Caco-2 (cell line): ENCODE measurements at regions not wholly inside any gene's neighbourhood (a gene's known extent, or its start where the extent isn't known, plus 50 kb on each side); places are given as distances from the start of the nearest gene placed in this dataset.
"Not testable (repeated sequence)": the region's sequence is repeated elsewhere in the genome, so short reads cannot be mapped to it uniquely, and the experiment has no call there.

ENCODE experiments used
- BruUV-seq: library from RNA; stranded (reverse); fragments of 400-500 nt; replicated peaks from 2 replicates; lab custom pipeline; 2021; lab: Mats Ljungman, UMichigan
- CTCF ChIA-PET: fragments of 300-600 bp; sonication (Branson Sonifier 250); formaldehyde crosslinking; loops from one replicate; lab custom pipeline; 2022; ENCODE audit warnings: antibody characterized with exemption; lab: Charles Lee
- POLR2A ChIA-PET: fragments of 300-600 bp; sonication (Branson Sonifier 250); formaldehyde crosslinking; loops from one replicate; lab custom pipeline; 2022; ENCODE audit warnings: antibody characterized with exemption; lab: Charles Lee
- DNase-seq, 2 experiments: peaks; one replicate each; pipeline versions ENCODE4 v3.0.0 to v3.0.0-alpha.2; 2020 to 2022
- H3K27me3 ChIP-seq: replicated peaks from 2 replicates; pipeline ENCODE4 v1.6.0; 2011; ENCODE audit warnings: low read length; ENCODE audit not compliant: control insufficient read depth, insufficient read depth
- H3K36me3 ChIP-seq: 2 replicates; pipeline ENCODE4 v1.5.1; 2011; ENCODE audit warnings: low read length; ENCODE audit not compliant: control insufficient read depth, insufficient read depth
- H3K4me1 ChIP-seq: fragments of 250-450 bp; sonication (Bioruptor Pico); 2 replicates; pipeline ENCODE4 v1.5.1; 2020; ENCODE audit warnings: mild to moderate bottlenecking
- H3K4me3 ChIP-seq: 2 replicates; pipeline ENCODE4 v1.5.1; 2011; ENCODE audit warnings: low read depth, mild to moderate bottlenecking, control low read depth, low read length
- H3K9me3 ChIP-seq: fragments of 250-450 bp; sonication (Bioruptor Pico); 2 replicates; pipeline ENCODE4 v1.5.1; 2020; ENCODE audit warnings: mild to moderate bottlenecking, moderate library complexity
- H3K27ac Mint-ChIP-seq: one replicate; pipeline ENCODE4 v1.8.0; 2022; ENCODE audit warnings: mixed read lengths; ENCODE audit not compliant: unreplicated experiment
- H3K27me3 Mint-ChIP-seq: one replicate; pipeline ENCODE4 v1.8.0; 2022; ENCODE audit warnings: mixed read lengths; ENCODE audit not compliant: insufficient read depth, unreplicated experiment
- H3K36me3 Mint-ChIP-seq: one replicate; pipeline ENCODE4 v1.8.0; 2022; ENCODE audit warnings: mild to moderate bottlenecking, mixed read lengths; ENCODE audit not compliant: insufficient read depth, unreplicated experiment
- H3K4me1 Mint-ChIP-seq: one replicate; pipeline ENCODE4 v1.8.0; 2022; ENCODE audit warnings: low read depth, mixed read lengths; ENCODE audit not compliant: unreplicated experiment
- H3K4me3 Mint-ChIP-seq: one replicate; pipeline ENCODE4 v1.8.0; 2022; ENCODE audit warnings: mild to moderate bottlenecking, moderate library complexity, mixed read lengths; ENCODE audit not compliant: unreplicated experiment
- H3K9me3 Mint-ChIP-seq: one replicate; pipeline ENCODE4 v1.8.0; 2022; ENCODE audit warnings: mixed read lengths; ENCODE audit not compliant: unreplicated experiment
- CTCF ChIP-seq, 2 experiments: fragments of 200-600 bp in 1 of 2; IDR thresholded peaks; 1 replicate in 1 of 2; 2 replicates in 1 of 2; pipeline versions ENCODE4 v1.5.1 to v1.8.0; 2011 to 2022; ENCODE audit warnings: antibody characterized with exemption in 1 of 2, control low read depth in 1 of 2, inconsistent platforms in 1 of 2, low read depth in 1 of 2, low read length in 1 of 2, mild to moderate bottlenecking in 1 of 2, moderate library complexity in 1 of 2; ENCODE audit not compliant: insufficient read depth in 1 of 2, severe bottlenecking in 1 of 2, unreplicated experiment in 1 of 2
- intact Hi-C: fragments of 100-400 bp; cut with micrococcal nuclease; formaldehyde crosslinking; loops from one replicate; pipeline ENCODE4 v1.10.0; 2022; ENCODE audit not compliant: unreplicated experiment

- Mint-ChIP-seq H3K27me3 (peaks cover 9% of the 10 kb centered on the region), H3K27ac (no peak overlapping the region), H3K36me3 (no peaks in the 10 kb centered on the region), H3K4me1 (no peaks in the 10 kb centered on the region), H3K4me3 (no peak overlapping the region), H3K9me3 (no peaks in the 10 kb centered on the region)
- Histone ChIP-seq H3K4me3 (no peak overlapping the region), H3K36me3 (no peaks in the 10 kb centered on the region), H3K9me3 (no peaks in the 10 kb centered on the region), H3K4me1 (no peaks in the 10 kb centered on the region), H3K27me3 (no peaks in the 10 kb centered on the region)
- TF ChIP-seq CTCF (IDR thresholded peaks at IDR 0.05; ENCODE audit: insufficient read depth in 1 of 2, low read depth in 1 of 2, low read length in 1 of 2, severe bottlenecking in 1 of 2, unreplicated experiment in 1 of 2), result no peak
- no peak for DNase-seq
- intact Hi-C loops, result no loop called here
- CTCF ChIA-PET, result no interaction called here
- BruUV-seq, result no TSS peak
- POLR2A ChIA-PET, result no interaction called here
Measured at GRCh38 chr9:84075004-84075403, 94.4 kb downstream of the RMI1 start.

GRCh38 chr9:84076384-84076783, 95.8 kb downstream of the RMI1 start:
- BruUV-seq, result no TSS peak
- H3K36me3 ChIP-seq, result no peaks in the 10 kb centered on the region
- H3K4me1 Mint-ChIP-seq, result no peaks in the 10 kb centered on the region

GRCh38 chr9:84077816-84078215, 97.2 kb downstream of the RMI1 start:
- BruUV-seq, H3K27me3 ChIP-seq, H3K4me1 ChIP-seq, H3K9me3 Mint-ChIP-seq, CTCF ChIA-PET, H3K36me3 Mint-ChIP-seq, POLR2A ChIA-PET, intact Hi-C loops, H3K4me3 Mint-ChIP-seq, H3K27ac Mint-ChIP-seq, H3K9me3 ChIP-seq, H3K27me3 Mint-ChIP-seq, H3K4me1 Mint-ChIP-seq, H3K36me3 ChIP-seq, DNase-seq, H3K4me3 ChIP-seq: not testable (repeated sequence)

More at GRCh38 chr9:84076384-84076783, 95.8 kb downstream of the RMI1 start:
- ChIA-PET POLR2A (no interaction called here), CTCF (no interaction called here)
- H3K27ac Mint-ChIP-seq, result no peak overlapping the region
- Histone ChIP-seq H3K4me3 (no peak overlapping the region), H3K4me1 (no peaks in the 10 kb centered on the region), H3K27me3 (no peaks in the 10 kb centered on the region), H3K9me3 (no peaks in the 10 kb centered on the region)
- H3K27me3 Mint-ChIP-seq, result peaks cover 4% of the 10 kb centered on the region
- DNase-seq, result no peak
- H3K36me3 Mint-ChIP-seq, result no peaks in the 10 kb centered on the region
- no peaks in the 10 kb centered on the region for H3K9me3 Mint-ChIP-seq
- H3K4me3 Mint-ChIP-seq, result no peak overlapping the region
- TF ChIP-seq CTCF (IDR thresholded peaks at IDR 0.05; ENCODE audit: insufficient read depth in 1 of 2, low read depth in 1 of 2, low read length in 1 of 2, severe bottlenecking in 1 of 2, unreplicated experiment in 1 of 2), result no peak
- intact Hi-C loops, result no loop called here

GRCh38 chr9:84079994-84080393, 99.4 kb downstream of the RMI1 start:
- no peak for DNase-seq
- no peaks in the 10 kb centered on the region for H3K36me3 ChIP-seq
- Mint-ChIP-seq H3K27me3 (peaks cover 2% of the 10 kb centered on the region), H3K4me1 (no peaks in the 10 kb centered on the region), H3K4me3 (no peak overlapping the region), H3K36me3 (no peaks in the 10 kb centered on the region), H3K27ac (no peak overlapping the region), H3K9me3 (no peaks in the 10 kb centered on the region)
- no peaks in the 10 kb centered on the region for H3K27me3 ChIP-seq
- POLR2A ChIA-PET, result no interaction called here
- intact Hi-C loops, result no loop called here
- H3K4me1 ChIP-seq, result no peaks in the 10 kb centered on the region
- H3K4me3 ChIP-seq, result no peak overlapping the region
- CTCF ChIA-PET, result interaction anchor here (0.6 kb wide), 1 partner anchor 135 kb away, joined by 4 read pairs; no protein-coding TSS in a partner anchor
- BruUV-seq, result no TSS peak
- no peak for TF ChIP-seq CTCF (IDR thresholded peaks at IDR 0.05; ENCODE audit: insufficient read depth in 1 of 2, low read depth in 1 of 2, low read length in 1 of 2, severe bottlenecking in 1 of 2, unreplicated experiment in 1 of 2)
- no peaks in the 10 kb centered on the region for H3K9me3 ChIP-seq
